Dedifferentiated amniotic fluid mesenchymal stem cell (primary cell): ENCODE measurements at regions not wholly inside any gene's neighbourhood (a gene's known extent, or its start where the extent isn't known, plus 50 kb on each side); places are given as distances from the start of the nearest gene placed in this dataset.
"Not testable (repeated sequence)": the region's sequence is repeated elsewhere in the genome, so short reads cannot be mapped to it uniquely, and the experiment has no call there.

Experiments
- DNase-seq: peaks from one replicate; pipeline ENCODE4 v3.0.0-alpha.2; 2016; ENCODE audit errors: extremely low spot score

GRCh38 chr6:4655196-4656025 lies 120.8 kb upstream of the CDYL start:
- DNase-seq, result no peak

GRCh38 chr6:4653141-4653540 lies 123.1 kb upstream of the CDYL start:
- DNase-seq, result no peak

- DNase-seq, result no peak
Measured at GRCh38 chr6:4651831-4652467, 124.3 kb upstream of the CDYL start.

- no peak for DNase-seq
Measured at GRCh38 chr6:4649728-4650127, 126.5 kb upstream of the CDYL start.

GRCh38 chr6:4647414-4648365 lies 128.5 kb upstream of the CDYL start:
- DNase-seq, result peak; percentile 68

GRCh38 chr6:4645713-4646360 lies 130.4 kb upstream of the CDYL start:
- DNase-seq, result no peak

- no peak for DNase-seq
Measured at GRCh38 chr6:4644996-4645395, 131.2 kb upstream of the CDYL start.

- DNase-seq, result no peak
Measured at GRCh38 chr6:4641461-4641860, 134.7 kb upstream of the CDYL start.

- no peak for DNase-seq
Measured at GRCh38 chr6:4640139-4640538, 136.1 kb upstream of the CDYL start.

GRCh38 chr6:4638641-4639040 lies 137.6 kb upstream of the CDYL start:
- DNase-seq, result no peak

- no peak for DNase-seq
Measured at GRCh38 chr6:4637691-4638433, 138.3 kb upstream of the CDYL start.

GRCh38 chr6:4636881-4637224 lies 139.4 kb upstream of the CDYL start:
- no peak for DNase-seq

GRCh38 chr6:4636191-4636880 lies 139.9 kb upstream of the CDYL start:
- DNase-seq, result no peak

- no peak for DNase-seq
Measured at GRCh38 chr6:4635666-4636065, 140.5 kb upstream of the CDYL start.

- DNase-seq, result no peak
Measured at GRCh38 chr6:4632421-4632820, 143.8 kb upstream of the CDYL start.

- DNase-seq, result not testable (repeated sequence)
Measured at GRCh38 chr6:4629789-4630188, 146.4 kb upstream of the CDYL start.

- DNase-seq, result no peak
Measured at GRCh38 chr6:4625557-4625956, 150.6 kb upstream of the CDYL start.

GRCh38 chr6:4624726-4625125 lies 151.5 kb upstream of the CDYL start:
- no peak for DNase-seq

GRCh38 chr6:4620284-4621151 lies 155.7 kb upstream of the CDYL start:
- DNase-seq, result no peak

GRCh38 chr6:4616311-4616710 lies 159.9 kb upstream of the CDYL start:
- DNase-seq, result no peak
